ENCODE measurements at regions not wholly inside any gene's neighbourhood (a gene's known extent, or its start where the extent isn't known, plus 50 kb on each side); places are given as distances from the start of the nearest gene placed in this dataset.
A peak's percentile ranks its signal among the peaks of the same experiment; 100 is the strongest.

DNA sequence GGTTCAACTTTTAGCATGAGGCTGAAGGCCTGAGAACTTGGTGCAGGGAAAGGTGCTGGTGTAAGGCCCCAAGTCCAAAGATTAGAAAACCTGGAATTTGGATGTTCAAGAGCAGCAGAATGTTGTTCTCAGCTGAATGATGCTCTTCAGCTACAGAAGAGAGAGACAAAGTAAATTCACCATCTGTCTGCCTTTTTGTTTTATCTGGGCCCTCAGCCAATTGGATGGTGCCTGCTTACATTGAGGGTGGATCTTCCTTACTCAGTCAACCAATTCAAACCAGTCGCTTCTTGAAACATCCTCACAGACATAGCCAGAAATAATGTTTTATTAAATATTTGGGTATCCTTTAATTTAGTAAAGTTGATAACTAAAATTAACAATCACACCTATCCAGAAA is 748.2 kb upstream of the ADAMTS5 start:
- DNase-seq: no peak

DNA sequence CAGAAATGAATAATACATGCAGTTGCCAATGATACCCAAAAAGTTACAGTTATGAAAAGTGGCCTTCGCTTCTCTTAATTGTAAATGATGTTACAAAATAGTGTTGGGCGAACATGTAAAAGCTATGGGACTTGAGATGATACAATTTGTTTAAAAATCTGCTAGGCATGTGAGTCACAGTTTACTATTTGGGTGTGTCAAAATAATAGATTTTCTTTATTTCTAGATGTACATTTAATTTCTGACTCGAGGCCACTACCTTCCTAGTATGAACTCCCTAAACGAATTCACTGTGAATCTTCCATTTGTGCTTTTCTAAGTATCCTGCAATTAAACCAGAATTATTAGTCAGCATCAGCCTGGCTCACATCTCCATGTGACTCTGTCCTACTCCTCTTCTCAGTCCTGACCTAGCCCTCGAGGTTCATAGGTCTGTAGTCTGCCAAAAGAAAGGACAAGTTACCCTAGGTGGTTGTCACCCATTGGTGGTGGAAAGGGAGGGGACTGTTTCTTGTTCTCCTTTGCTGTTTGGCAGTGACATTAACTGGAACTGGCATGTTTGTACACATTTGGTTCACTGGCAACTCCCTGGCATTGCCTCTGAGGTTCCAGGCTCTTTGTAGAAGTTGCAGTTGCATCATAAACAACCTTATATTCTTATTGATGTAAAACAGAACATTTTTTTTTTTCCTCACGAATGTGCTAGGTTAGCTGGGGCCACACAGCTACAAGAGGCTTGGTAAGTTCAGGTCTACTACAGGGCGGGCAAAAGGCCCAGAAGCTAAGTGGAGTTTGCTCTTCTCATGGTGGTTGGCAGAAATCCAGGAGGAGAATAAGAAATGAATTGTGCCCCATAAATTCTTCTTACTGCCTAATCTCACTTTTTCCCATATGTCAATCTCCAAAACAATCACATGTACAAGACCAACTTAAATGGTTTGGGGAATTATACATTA is 746.5 kb upstream of the ADAMTS5 start:
- DNase-seq: no peak

DNA sequence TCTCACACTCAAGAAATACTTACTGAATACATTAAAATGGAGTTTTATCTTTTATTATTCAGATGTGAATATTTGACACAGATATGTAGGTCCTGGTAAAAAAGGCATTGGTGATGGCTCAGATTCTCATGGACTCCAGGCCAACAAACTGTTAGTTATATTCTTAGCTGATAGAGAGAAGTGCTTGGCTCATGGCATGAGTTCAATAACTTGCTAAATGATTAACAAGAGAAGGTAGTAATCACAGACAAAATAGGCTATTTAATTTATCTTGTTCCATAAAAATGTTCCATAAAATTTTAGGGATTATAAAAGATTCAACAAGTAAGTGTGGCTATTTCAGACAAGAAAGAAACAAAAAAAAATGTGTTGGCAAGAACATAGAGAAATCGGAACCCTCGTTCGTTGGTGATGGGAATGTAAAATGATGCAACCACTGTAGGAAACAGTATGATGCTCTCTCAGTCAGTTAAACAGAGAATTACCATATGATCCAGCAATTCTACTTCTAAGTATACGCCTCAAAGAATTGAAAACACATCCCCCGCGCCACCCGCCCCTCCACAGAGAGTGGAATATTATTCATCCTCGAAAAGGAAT is 737.8 kb upstream of the ADAMTS5 start:
- DNase-seq: no peak

DNA sequence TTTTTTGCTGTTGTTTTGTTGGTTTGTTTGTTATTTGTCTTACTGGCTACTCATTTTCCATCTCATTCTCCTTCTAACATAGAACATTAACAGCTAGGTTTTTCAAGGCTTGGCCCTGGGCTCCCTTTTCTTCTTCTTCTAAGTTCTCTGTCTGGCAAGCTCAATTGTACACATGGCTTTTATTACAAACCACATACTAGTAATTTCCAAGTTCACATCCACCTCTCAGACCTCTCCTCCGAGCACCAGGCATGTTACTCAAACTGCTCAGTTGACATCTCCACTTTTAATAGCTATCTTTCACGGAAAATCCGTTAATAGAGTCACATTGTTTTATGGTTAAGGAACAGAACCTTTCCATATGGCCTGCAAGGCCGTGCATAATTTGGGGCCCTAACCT is 736.9 kb upstream of the ADAMTS5 start:
- DNase-seq: no peak

DNA sequence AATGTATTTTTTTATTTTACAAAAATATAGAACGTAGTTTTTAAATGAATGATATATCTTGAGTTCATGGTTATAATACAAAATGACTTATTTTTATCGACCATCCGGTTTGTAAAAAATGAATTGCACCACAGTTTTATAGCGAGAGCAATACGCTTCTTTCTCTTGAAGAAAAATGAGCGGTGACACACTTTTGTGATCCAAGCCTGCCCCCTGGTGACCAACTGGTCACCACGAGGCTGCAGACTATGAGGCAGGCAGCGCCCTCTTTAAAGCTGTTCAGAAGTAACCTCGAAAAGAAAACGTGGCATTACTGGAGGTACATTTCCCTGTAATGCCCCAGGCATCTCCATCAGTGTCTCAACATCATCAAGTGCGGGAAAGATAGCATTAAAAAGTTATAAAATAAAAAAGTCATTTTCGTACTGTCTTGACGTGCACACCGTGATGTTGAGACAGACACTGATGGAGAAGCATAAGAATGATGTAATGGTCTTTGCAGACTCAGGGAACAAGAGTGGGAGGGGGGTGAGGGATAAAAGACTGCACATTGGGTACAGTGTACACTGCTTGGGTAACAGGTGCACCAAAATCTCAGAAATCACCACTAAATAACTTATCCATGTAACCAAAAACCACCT is 734.2 kb upstream of the ADAMTS5 start:
- peak; percentile 19 for DNase-seq

DNA sequence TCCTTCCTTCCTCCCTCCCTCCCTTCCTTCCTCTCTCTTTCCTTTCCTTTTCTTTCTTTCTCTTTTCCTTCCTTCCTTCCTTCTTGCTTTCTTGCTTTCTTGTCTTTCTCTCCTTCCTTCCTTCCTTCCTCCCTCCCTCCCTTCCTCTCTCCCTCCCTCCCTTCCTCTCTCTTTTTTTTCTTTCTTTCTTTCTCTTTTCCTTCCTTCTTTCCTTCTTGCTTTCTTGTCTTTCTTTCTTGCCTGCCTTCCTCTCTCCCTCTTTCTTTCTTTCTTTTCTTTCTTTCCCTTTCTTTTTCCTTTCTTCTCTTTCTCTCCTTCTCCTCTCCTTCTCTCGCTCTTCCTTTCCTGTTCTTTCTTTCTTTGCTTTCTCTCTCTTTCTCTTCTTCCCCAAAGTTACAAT is 728.4 kb upstream of the ADAMTS5 start:
- no peak for DNase-seq

DNA sequence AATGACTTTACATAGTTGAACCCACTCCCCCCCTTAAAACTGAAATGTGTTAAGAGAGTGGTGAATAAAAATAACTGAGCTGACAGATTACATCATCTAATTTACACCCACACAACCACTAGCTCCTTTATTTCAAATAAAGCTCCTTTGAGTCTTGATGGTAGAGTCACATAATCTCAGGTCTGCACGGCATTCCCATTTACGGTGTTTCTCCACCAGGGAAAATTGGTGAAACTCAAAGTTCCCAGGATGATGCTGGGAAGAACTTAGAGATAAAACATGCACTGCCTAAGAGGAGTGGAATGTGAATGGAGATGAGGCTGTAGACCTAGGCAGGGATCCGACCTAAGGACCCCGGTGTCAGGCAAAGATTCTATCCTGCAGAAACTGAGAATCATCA is 727.8 kb upstream of the ADAMTS5 start:
- DNase-seq: no peak

DNA sequence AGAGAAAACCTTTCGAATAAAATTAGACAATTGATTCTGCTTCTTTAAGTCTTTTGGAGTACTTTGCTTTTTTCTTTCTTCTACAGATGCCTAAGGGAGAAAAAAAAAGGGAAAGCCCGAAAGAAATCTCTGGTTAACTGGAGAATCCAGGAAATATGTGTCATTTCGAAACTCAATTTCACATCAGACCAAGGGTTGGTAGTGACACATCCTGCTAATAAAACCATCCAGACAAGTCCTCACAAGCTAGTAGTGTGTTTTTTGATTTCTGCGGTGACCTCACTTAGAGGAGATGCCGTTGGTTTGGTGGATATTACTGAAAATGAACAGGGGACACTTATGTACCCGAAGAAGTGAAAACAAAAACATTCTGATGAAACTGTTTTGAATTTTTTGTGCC is 726.5 kb upstream of the ADAMTS5 start:
- DNase-seq: no peak

DNA sequence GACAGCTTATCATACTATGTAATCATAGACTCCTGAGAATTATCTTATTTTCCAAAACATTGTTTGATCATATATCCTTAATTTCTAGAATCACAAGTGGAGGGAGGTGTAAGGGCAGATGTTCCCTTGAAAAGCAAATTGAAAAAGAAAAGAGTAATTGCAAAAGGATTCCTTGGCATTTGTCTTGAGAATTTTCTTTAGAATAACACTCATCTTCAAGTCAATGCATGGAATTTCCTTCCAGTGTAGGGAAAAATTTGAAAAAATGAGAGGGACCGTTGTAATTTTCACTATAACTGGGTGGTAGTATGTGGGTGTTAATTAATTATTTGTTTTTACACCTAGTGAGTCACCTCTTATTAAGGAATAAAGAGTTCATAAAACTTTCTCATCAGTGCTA is 724.6 kb upstream of the ADAMTS5 start:
- DNase-seq: no peak

DNA sequence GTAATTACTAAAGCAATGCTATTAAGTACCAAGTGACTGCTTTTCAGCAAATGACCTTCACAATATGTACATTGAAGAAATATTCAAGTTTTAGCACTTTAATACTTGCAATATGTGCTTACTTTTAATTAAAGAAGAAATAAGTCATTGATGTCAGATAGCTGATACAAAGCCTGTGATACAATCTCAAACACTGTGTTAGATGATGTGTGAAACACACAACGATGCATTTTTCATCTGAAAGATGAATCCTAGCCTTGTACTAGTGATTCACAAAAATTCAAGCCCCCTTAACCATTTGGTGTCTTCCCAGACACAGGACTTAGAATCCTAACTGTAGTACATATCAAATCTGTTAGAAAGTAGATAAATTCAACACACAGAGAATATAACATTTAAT is 724.1 kb upstream of the ADAMTS5 start:
- no peak for DNase-seq

DNA sequence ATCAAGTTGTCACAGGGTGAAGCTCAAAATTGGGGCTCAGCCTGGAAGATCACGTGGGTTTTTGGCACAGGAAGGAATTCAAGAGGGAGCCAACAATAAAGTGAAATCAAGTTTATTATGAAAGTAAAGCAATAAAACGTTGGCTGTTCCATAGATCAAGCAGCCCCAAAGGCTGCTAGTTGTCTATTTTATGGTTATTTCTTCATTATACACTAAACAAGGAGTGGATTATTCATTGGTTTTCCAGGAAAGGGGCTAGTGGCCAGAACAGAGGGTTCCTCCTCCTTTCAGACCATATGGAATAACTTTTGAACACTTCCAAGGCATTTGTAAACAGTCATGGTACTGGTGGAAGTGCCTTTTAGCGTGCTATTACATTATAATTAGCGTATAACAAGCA is 723.5 kb upstream of the ADAMTS5 start:
- DNase-seq: no peak

DNA sequence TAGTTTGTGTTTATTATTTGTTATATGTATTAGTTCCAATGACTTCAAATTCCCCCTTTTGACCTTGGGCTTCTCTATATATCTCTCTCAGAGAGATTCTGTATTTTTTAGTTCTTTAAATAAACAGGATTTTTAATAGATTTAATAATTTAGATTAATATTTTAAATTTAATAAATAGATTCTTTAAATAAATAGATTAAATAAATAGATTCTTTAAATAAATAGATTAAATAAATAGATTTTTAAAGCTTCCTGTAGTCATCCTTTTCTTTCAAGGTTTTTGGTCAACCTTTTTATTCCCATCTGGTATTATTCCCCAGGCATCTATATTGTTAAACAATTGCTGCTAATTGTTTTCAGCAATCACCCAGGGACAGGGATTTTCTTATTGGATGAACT is 721.9 kb upstream of the ADAMTS5 start:
- DNase-seq: no peak

DNA sequence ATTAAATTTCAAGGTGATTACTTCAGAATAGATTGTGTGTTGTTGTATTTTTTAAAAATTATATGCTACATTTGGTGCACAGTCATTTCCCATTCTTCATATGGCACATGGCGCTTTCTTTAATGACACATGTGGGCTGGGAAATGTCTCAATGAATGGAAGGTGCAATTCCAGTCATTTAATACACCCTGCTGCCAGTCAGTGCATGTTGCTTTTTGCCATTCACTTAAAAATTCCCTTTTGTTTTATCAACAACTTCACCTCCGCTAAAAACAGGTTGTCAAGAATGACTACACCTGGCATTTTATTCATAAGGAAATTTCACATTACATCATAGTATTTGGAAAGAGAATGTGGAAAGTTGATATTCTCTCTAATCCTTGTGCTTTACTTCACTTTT is 716.4 kb upstream of the ADAMTS5 start:
- no peak for DNase-seq

DNA sequence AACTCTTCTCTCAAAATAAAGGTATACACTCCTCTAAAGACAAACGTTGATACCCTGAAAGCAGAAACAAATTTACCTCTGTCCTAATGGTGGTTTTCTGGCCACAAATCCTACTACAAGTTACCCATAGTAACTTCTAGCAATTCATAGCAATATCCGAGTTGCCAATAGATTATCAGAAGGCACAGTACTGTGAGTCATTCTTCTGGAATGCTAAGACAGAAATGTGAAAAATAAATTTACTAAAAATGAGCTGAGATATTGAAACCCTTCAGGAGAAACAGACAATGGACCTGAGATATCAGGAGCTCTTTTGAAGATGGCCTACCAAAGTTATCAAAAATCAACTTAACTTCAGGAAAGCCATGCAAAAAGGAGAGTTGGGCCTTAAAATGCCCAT is 715.0 kb upstream of the ADAMTS5 start:
- DNase-seq: no peak

DNA sequence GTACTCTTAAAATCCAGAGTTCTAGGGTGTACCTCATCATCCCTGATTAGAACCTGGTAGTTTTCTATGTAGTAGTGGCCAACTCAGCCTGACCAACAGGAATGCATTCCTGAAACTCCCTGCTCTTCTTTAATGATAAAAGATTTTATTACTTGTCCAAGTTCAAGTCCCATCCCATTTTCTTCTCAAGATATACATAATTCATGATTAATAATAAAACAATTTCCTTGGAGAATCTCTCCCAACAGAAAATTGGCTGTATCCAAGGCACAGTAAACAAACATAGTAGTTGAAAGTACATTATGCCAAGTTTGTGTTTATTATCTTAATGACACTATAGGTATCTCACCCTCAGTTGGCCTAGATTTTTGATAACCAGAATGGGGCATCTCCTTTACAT is 714.1 kb upstream of the ADAMTS5 start:
- no peak for DNase-seq

DNA sequence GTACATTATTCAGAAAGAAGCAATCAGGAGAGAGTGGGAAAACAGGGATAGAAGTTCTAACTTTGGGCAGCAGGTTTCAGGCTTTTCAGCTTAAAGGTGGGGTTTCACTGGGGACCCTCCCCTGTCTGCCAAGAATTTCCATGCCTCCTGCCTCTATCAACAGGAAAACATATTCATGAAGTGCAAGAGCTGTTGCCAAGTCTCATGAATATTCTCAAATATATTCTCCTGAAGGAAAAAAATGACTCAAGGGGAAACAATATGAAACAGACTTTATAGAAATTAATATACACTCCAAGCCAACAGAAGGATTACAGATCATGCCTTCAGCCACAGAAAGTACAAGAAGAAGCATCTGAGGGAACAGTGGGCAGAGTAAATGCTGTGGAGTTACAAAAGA is 713.3 kb upstream of the ADAMTS5 start:
- DNase-seq: no peak

DNA sequence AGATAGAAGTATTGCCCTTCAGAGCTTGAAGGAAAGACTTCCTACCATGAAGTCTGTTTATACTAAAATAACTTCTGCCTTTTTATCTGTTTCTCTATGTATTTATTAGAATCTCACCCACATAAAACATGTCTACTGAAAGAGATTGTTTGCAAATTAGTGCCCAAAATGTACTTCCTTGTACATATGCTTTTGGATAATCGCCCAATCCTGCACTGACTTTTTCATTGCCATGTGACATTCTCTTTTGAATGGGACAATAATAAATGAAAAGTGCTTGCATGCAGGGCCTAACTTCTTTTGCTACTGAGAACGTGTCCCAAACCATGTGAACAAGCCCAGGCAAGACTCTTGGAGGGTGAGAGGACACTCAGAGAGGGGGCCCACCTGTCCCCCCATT is 711.6 kb upstream of the ADAMTS5 start:
- DNase-seq: no peak

DNA sequence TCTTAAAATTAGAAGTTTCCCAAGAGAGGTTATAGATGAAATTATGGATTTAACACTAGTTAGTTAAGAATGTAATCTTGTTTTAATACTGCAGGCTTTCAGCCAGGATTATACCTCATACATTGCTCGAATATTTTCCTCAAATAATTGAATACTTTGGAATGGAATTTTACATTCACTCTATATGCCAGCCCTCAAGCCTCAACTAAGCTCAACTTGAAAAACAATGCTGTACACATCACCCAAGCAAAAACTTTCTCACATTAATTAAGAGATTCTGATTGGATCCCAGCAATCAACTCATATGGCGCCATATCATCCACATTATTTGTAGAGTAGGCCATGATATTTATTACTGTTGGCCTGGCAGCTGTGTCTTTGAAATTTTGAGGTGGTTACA is 710.7 kb upstream of the ADAMTS5 start:
- no peak for DNase-seq

DNA sequence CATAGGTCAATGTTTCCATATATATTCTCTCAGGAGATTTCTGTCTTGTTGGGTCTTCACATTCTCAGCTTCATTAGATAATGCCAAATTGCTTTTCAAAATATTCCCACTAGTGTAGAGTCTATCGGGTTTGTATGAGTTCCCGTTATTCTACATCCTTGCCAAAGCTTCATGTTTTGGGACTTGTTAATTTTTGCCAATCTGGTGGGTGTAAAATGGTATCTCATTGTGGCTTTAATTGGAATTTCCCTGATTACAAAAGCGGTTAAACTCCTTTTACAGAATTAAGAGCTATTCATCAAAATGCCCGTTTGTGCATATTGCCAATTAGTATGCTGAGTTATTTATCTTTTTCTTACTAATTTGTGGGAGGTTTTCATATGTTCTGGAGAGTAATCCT is 708.4 kb upstream of the ADAMTS5 start:
- DNase-seq: no peak

DNA sequence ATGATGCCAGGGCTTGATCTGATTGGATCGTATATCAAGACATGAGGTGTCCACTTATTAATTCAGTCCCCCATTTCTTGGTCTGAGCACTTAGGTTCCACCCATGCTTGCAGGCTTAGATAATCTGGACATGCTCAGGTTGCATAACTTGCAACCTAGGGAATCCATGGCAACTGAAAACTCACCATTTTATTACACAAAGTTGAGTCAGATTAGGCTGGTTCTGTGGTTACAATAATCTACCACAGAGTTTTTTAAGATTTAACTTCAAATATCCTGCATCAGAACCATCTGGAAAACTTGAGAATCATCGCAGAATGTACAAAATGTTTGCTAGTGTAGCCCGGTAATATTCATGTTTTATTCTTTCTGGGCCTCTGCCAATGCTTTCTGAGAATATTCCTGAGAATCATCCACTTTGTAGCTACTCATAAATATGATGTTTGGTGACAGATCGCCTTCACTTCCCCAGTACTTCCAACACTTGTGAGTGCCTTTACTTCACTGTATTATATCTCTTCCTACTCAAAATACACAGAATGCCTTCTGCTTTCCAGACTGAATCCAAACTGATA is 707.2 kb upstream of the ADAMTS5 start:
- DNase-seq: no peak

DNA sequence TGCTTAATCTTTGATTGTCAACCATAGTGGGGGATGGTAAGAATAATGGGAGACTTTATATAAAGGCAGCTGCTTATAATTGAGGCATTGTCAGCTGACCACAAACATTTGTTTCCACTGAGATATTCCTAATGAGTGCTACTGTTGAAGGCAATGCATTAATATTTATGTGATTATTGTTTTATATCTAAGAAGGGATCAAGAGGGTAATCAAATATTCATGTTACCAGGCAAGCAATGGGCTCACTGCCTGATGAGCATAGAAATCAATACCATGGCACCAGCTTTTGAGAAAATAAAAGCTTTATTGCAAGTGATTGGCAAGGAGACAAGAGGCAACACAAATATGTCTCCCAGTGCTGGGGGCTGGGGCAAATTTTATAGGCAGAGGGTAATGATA is 706.7 kb upstream of the ADAMTS5 start:
- no peak for DNase-seq

DNA sequence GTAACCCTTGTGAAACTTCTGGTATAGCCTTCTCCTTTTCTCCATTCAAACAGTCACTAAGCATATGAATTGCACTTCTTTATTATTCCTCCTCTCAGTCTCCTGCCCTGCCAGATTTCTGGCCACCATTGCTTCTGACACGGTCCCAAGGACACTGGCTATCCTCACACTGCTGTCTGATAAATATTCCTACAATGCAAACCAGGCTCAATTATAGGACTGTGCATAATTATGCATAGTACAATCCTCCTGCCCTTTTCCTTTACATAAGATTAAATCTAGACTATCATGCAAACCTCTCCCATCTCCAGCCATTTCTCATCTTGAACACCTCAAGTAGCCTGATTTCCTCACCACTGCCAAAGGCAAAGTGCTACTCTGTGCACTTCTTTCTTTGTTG is 704.3 kb upstream of the ADAMTS5 start:
- no peak for DNase-seq

DNA sequence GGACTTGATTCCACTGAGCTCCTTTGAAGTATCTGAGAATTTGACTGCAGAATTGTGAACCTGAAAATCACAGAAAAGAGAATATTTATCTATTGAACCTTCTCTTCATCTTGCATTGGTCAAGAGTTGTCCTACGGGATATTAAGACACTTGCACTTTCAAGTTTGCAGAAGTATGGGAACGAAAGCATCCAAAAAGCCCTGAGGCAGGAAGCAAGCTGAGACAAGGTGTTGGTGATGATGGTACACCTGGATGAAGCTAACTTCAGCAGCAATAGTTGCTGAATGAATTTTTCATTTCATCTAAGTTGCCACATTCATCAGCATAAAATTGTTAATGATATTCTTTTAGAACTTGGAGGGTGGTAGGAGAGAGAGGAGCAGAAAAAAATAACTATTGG is 686.6 kb upstream of the ADAMTS5 start:
- no peak for DNase-seq

DNA sequence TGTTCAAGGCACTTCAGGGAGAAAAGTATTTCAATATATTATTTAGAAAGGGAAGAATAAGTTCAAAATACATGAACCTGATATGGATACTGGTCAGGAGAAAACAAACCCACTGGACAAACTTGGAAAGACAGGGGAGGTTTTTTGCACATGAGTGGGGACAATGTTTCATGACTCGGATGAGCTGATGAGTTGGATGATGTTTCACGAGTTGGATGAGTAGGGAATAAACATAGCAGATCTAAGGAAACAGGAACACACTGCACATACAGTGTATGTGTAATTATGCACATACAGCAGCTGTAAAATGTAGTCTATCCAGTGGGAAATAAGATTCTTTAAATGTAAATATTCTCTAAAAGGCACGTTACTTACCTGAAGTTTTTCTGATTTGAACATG is 682.9 kb upstream of the ADAMTS5 start:
- no peak for DNase-seq
